WTC11 (cell line): ENCODE measurements at regions not wholly inside any gene's neighbourhood (a gene's known extent, or its start where the extent isn't known, plus 50 kb on each side); places are given as distances from the start of the nearest gene placed in this dataset.

Experiments used
- ATAC-seq: fragments of 200-7000 bp; cut with Tn5 transposase; 2 replicates; pipeline ENCODE4 v1.10.0; 2021; ENCODE audit warnings: mild to moderate bottlenecking, moderate library complexity
- CTCF ChIA-PET: fragments of 300-600 bp; sonication (Branson Sonifier 250); formaldehyde crosslinking; loops from one replicate; lab custom pipeline; 2021; ENCODE audit warnings: antibody characterized with exemption; lab: Charles Lee
- POLR2A ChIA-PET: fragments of 350-600 bp; sonication (Branson Sonifier 250); formaldehyde crosslinking; loops from one replicate; lab custom pipeline; 2021; ENCODE audit warnings: antibody characterized with exemption; lab: Charles Lee
- DNase-seq: peaks from one replicate; pipeline ENCODE4 v3.0.0; 2021; ENCODE audit warnings: low spot score
- H3K27ac Mint-ChIP-seq: 2 replicates; pipeline ENCODE4 v1.8.0; 2021; ENCODE audit warnings: mixed read lengths
- H3K27me3 Mint-ChIP-seq: 2 replicates; pipeline ENCODE4 v1.8.0; 2021; ENCODE audit warnings: low read depth, mild to moderate bottlenecking, moderate library complexity, mixed read lengths
- H3K36me3 Mint-ChIP-seq: 2 replicates; pipeline ENCODE4 v1.8.0; 2021; ENCODE audit warnings: mixed read lengths
- H3K4me1 Mint-ChIP-seq: 2 replicates; pipeline ENCODE4 v1.8.0; 2022; ENCODE audit warnings: mixed read lengths
- H3K4me3 Mint-ChIP-seq: 2 replicates; pipeline ENCODE4 v1.8.0; 2021; ENCODE audit warnings: mild to moderate bottlenecking, moderate library complexity, mixed read lengths
- H3K9me3 Mint-ChIP-seq: 2 replicates; pipeline ENCODE4 v1.8.0; 2021; ENCODE audit warnings: mixed read lengths
- ARID4B ChIP-seq: sonication (generic); formaldehyde crosslinking; IDR thresholded peaks from 2 replicates; pipeline ENCODE4 v1.8.0; 2023; ENCODE audit warnings: missing genetic modification reagents, mild to moderate bottlenecking, borderline replicate concordance
- CDX4 ChIP-seq: fragments of 250-450 bp; sonication (Bioruptor Pico); IDR thresholded peaks from 2 replicates; pipeline ENCODE4 v1.9.0; 2021; ENCODE audit warnings: moderate library complexity, mild to moderate bottlenecking, inconsistent platforms, borderline replicate concordance
- E2F1 ChIP-seq: sonication (generic); formaldehyde crosslinking; IDR thresholded peaks from 2 replicates; pipeline ENCODE4 v1.8.0; 2022; ENCODE audit warnings: mild to moderate bottlenecking, missing genetic modification reagents
- ELF4 ChIP-seq: sonication (generic); formaldehyde crosslinking; IDR thresholded peaks from 2 replicates; pipeline ENCODE4 v1.8.1; 2022; ENCODE audit warnings: low read depth, mild to moderate bottlenecking, moderate library complexity, missing genetic modification reagents
- ETV6 ChIP-seq: sonication (generic); formaldehyde crosslinking; IDR thresholded peaks from 2 replicates; pipeline ENCODE4 v1.8.1; 2022; ENCODE audit warnings: mild to moderate bottlenecking, missing genetic modification reagents
- FOXJ3 ChIP-seq: sonication (generic); formaldehyde crosslinking; IDR thresholded peaks from 2 replicates; pipeline ENCODE4 v1.9.0; 2021; ENCODE audit warnings: missing genetic modification reagents, mild to moderate bottlenecking, borderline replicate concordance
- FOXP4 ChIP-seq: sonication (generic); formaldehyde crosslinking; IDR thresholded peaks from 2 replicates; pipeline ENCODE4 v1.8.0; 2022; ENCODE audit warnings: mild to moderate bottlenecking, missing genetic modification reagents
- IRF1 ChIP-seq: sonication (generic); formaldehyde crosslinking; IDR thresholded peaks from 2 replicates; pipeline ENCODE4 v1.8.0; 2023; ENCODE audit warnings: missing genetic modification reagents
- JUN ChIP-seq: sonication (generic); formaldehyde crosslinking; IDR thresholded peaks from 2 replicates; pipeline ENCODE4 v1.8.0; 2023; ENCODE audit warnings: mild to moderate bottlenecking, missing genetic modification reagents
- MXD4 ChIP-seq: fragments of 250-450 bp; sonication (Bioruptor Pico); IDR thresholded peaks from 2 replicates; pipeline ENCODE4 v1.8.0; 2021; ENCODE audit warnings: mild to moderate bottlenecking, moderate library complexity, borderline replicate concordance
- NFE2L1 ChIP-seq: sonication (generic); formaldehyde crosslinking; IDR thresholded peaks from 2 replicates; pipeline ENCODE4 v1.8.1; 2023; ENCODE audit warnings: missing genetic modification reagents
- RORB ChIP-seq: fragments of 250-450 bp; sonication (Bioruptor Pico); IDR thresholded peaks from 2 replicates; pipeline ENCODE4 v1.9.0; 2021; ENCODE audit warnings: mild to moderate bottlenecking
- SMAD4 ChIP-seq: sonication (generic); formaldehyde crosslinking; IDR thresholded peaks from 2 replicates; pipeline ENCODE4 v1.8.0; 2022; ENCODE audit warnings: mild to moderate bottlenecking, missing genetic modification reagents
- TEAD1 ChIP-seq: sonication (generic); formaldehyde crosslinking; IDR thresholded peaks from 2 replicates; pipeline ENCODE4 v1.8.0; 2022; ENCODE audit warnings: mild to moderate bottlenecking, missing genetic modification reagents
- TEAD4 ChIP-seq: sonication (generic); formaldehyde crosslinking; IDR thresholded peaks from 2 replicates; pipeline ENCODE4 v1.8.0; 2022; ENCODE audit warnings: mild to moderate bottlenecking, missing genetic modification reagents
- ZBTB21 ChIP-seq: sonication (generic); formaldehyde crosslinking; IDR thresholded peaks from 2 replicates; pipeline ENCODE4 v1.8.1; 2023; ENCODE audit warnings: mild to moderate bottlenecking, missing genetic modification reagents, borderline replicate concordance
- ZNF121 ChIP-seq: sonication (generic); formaldehyde crosslinking; IDR thresholded peaks from 2 replicates; pipeline ENCODE4 v1.8.0; 2023; ENCODE audit warnings: missing genetic modification reagents
- ZNF232 ChIP-seq: sonication (generic); formaldehyde crosslinking; IDR thresholded peaks from 2 replicates; pipeline ENCODE4 v1.8.0; 2022; ENCODE audit warnings: mild to moderate bottlenecking, missing genetic modification reagents
- ZNF263 ChIP-seq: sonication (generic); formaldehyde crosslinking; IDR thresholded peaks from 2 replicates; pipeline ENCODE4 v1.8.1; 2022; ENCODE audit warnings: low read depth, mild to moderate bottlenecking, moderate library complexity, missing genetic modification reagents
- TF ChIP-seq, protein P1 (sequence below): fragments of 250-450 bp; sonication (Bioruptor Pico); IDR thresholded peaks from 2 replicates; pipeline ENCODE4 v1.8.0; 2021; ENCODE audit warnings: mild to moderate bottlenecking
- TF ChIP-seq, protein P2 (sequence below): sonication (generic); formaldehyde crosslinking; IDR thresholded peaks from 2 replicates; pipeline ENCODE4 v1.8.1; 2023; ENCODE audit warnings: mild to moderate bottlenecking, missing genetic modification reagents, moderate library complexity

DNA sequence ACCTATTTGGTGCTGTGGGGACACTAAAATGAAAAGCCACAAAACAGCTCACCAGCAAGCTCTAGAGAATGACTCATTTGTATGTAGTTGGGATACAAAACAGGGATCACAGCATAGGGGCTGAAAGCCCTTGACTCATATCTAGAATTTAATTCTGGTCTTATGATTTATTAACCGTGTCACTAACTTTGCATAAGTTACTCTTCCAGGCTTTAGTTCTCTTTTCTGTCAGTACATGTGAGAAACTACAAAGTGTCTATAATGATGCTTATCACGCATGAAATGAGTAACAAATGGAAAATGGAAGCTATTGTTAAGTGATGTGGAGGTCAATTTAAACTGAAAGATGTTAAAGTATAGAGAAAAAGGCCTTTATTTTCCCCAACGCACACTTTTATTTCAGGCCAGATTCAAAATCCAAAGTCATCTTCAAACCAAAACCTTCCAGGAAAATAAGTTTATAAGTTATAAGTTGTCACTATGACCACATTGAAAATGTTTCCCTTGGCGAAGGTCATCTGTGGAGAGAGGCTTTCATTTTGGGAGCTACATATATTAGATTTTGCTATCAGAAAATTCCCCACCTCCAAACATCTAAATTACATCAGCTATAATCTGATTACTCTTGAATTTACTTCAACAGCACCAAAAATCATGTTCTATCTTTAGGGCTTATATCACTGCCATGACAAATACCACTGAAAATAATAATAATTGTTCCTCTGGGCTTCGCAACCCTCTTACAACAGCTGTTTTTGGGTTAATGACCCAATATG, 430.5 kb downstream of the MRPL39 start (continued):
- TF ChIP-seq ZNF232 (CRISPR knock-in tag) (no peak), SMAD4 (CRISPR knock-in tag) (no peak), IRF1 (CRISPR knock-in tag) (no peak), ZNF121 (CRISPR knock-in tag) (no peak), JUN (CRISPR knock-in tag) (no peak)
- TF ChIP-seq, protein P1, sequence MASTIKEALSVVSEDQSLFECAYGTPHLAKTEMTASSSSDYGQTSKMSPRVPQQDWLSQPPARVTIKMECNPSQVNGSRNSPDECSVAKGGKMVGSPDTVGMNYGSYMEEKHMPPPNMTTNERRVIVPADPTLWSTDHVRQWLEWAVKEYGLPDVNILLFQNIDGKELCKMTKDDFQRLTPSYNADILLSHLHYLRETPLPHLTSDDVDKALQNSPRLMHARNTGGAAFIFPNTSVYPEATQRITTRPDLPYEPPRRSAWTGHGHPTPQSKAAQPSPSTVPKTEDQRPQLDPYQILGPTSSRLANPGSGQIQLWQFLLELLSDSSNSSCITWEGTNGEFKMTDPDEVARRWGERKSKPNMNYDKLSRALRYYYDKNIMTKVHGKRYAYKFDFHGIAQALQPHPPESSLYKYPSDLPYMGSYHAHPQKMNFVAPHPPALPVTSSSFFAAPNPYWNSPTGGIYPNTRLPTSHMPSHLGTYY = no peak

- Mint-ChIP-seq H3K27me3 (no peaks in the 10 kb centered on the region; the same call in 1 of the 2 replicates), H3K36me3 (no peaks in the 10 kb centered on the region; the same call in 1 of the 2 replicates), H3K4me1 (peaks cover 12% of the 10 kb centered on the region), H3K4me3 (no peak overlapping the region), H3K9me3 (peaks cover 17% of the 10 kb centered on the region)
- TF ChIP-seq, protein P2, sequence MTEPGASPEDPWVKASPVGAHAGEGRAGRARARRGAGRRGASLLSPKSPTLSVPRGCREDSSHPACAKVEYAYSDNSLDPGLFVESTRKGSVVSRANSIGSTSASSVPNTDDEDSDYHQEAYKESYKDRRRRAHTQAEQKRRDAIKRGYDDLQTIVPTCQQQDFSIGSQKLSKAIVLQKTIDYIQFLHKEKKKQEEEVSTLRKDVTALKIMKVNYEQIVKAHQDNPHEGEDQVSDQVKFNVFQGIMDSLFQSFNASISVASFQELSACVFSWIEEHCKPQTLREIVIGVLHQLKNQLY (CRISPR knock-in tag) = no peak
- TF ChIP-seq CDX4 (CRISPR knock-in tag) (no peak), SMAD4 (CRISPR knock-in tag) (no peak), ZBTB21 (CRISPR knock-in tag) (no peak), ZNF121 (CRISPR knock-in tag) (no peak), FOXP4 (CRISPR knock-in tag) (no peak), FOXJ3 (no peak), TEAD4 (CRISPR knock-in tag) (no peak), RORB (no peak), ARID4B (CRISPR knock-in tag) (no peak), NFE2L1 (CRISPR knock-in tag) (no peak), ZNF263 (CRISPR knock-in tag) (no peak), MXD4 (CRISPR knock-in tag) (no peak), TEAD1 (CRISPR knock-in tag) (no peak), E2F1 (CRISPR knock-in tag) (no peak), JUN (CRISPR knock-in tag) (no peak), ELF4 (CRISPR knock-in tag) (no peak), ETV6 (no peak)
- TF ChIP-seq, all 79 proteins: peak for 0
- ATAC-seq (no peak), DNase-seq (no peak)
- POLR2A ChIA-PET = no interaction called here
- CTCF ChIA-PET = no interaction called here
- no peak overlapping the region for H3K27ac Mint-ChIP-seq
These were observed 431.3 kb downstream of the MRPL39 start for GRCh38 chr21:25175938-25176337.
